Neural progenitor cell (in vitro differentiated cells): ENCODE measurements at regions not wholly inside any gene's neighbourhood (a gene's known extent, or its start where the extent isn't known, plus 50 kb on each side); places are given as distances from the start of the nearest gene placed in this dataset.

Source experiments
- DNase-seq: peaks from one replicate; pipeline ENCODE4 v3.0.0-alpha.2; 2016; ENCODE audit warnings: low spot score
- H2AFZ ChIP-seq: fragments of 200-600 bp; sonication (generic); replicated peaks from 2 replicates; pipeline ENCODE4 v1.6.1; 2016; ENCODE audit warnings: antibody characterized with exemption
- H3F3A ChIP-seq: fragments of 200-600 bp; sonication (generic); 2 replicates; pipeline ENCODE4 v1.6.1; 2016; ENCODE audit warnings: antibody characterized with exemption, low read depth
- H3K27ac ChIP-seq: fragments of 200-600 bp; sonication (generic); 2 replicates; pipeline ENCODE4 v1.5.1; 2016; ENCODE audit warnings: mild to moderate bottlenecking
- H3K27me3 ChIP-seq: fragments of 200-600 bp; sonication (generic); 2 replicates; pipeline ENCODE4 v1.6.1; 2016; ENCODE audit warnings: mild to moderate bottlenecking, moderate library complexity
- H3K36me3 ChIP-seq: fragments of 200-600 bp; sonication (generic); 2 replicates; pipeline ENCODE4 v1.5.1; 2016
- H3K4me1 ChIP-seq: fragments of 200-600 bp; sonication (generic); 2 replicates; pipeline ENCODE4 v1.6.1; 2016; ENCODE audit warnings: mixed run types
- H3K4me2 ChIP-seq: fragments of 200-600 bp; sonication (generic); 2 replicates; pipeline ENCODE4 v1.6.1; 2016
- H3K4me3 ChIP-seq: fragments of 200-600 bp; sonication (generic); 2 replicates; pipeline ENCODE4 v1.5.1; 2016
- H3K79me2 ChIP-seq: fragments of 200-600 bp; sonication (generic); 2 replicates; pipeline ENCODE4 v1.6.1; 2016; ENCODE audit warnings: low read depth
- H3K9ac ChIP-seq: fragments of 200-600 bp; sonication (generic); 2 replicates; pipeline ENCODE4 v1.6.1; 2016
- H3K9me3 ChIP-seq: fragments of 200-600 bp; sonication (generic); 2 replicates; pipeline ENCODE4 v1.5.1; 2016; ENCODE audit warnings: low read depth
- H4K20me1 ChIP-seq: fragments of 200-600 bp; sonication (generic); 2 replicates; pipeline ENCODE4 v1.6.1; 2016; ENCODE audit warnings: low read depth
- H3K27ac Mint-ChIP-seq: 3 replicates; pipeline ENCODE4 v1.8.0; 2021; ENCODE audit warnings: mixed read lengths
- H3K27me3 Mint-ChIP-seq: 2 replicates; pipeline ENCODE4 v1.8.0; 2022; ENCODE audit warnings: low read depth, mild to moderate bottlenecking, inconsistent platforms, moderate library complexity, mixed read lengths; ENCODE audit not compliant: insufficient read depth
- H3K36me3 Mint-ChIP-seq: 3 replicates; pipeline ENCODE4 v1.8.0; 2021; ENCODE audit warnings: mixed read lengths
- H3K4me1 Mint-ChIP-seq: 3 replicates; pipeline ENCODE4 v1.8.0; 2021; ENCODE audit warnings: mixed read lengths
- H3K4me3 Mint-ChIP-seq: 3 replicates; pipeline ENCODE4 v1.8.0; 2021; ENCODE audit warnings: mild to moderate bottlenecking, moderate library complexity, mixed read lengths
- H3K9me3 Mint-ChIP-seq: 3 replicates; pipeline ENCODE4 v1.8.0; 2020; ENCODE audit warnings: mixed read lengths
- EZH2 ChIP-seq: fragments of 200-600 bp; sonication (generic); IDR thresholded peaks from 2 replicates; pipeline ENCODE4 v1.6.1; 2017; ENCODE audit warnings: antibody characterized with exemption, mild to moderate bottlenecking, moderate library complexity
- EZH2phosphoT487 ChIP-seq: fragments of 200-600 bp; sonication (generic); IDR thresholded peaks from 2 replicates; pipeline ENCODE4 v1.6.1; 2017; ENCODE audit warnings: antibody characterized with exemption
- TF ChIP-seq, protein P1 (sequence below): fragments of 200-600 bp; sonication (generic); IDR thresholded peaks from 2 replicates; pipeline ENCODE4 v1.5.1; 2017; ENCODE audit warnings: antibody characterized with exemption, mild to moderate bottlenecking

DNA sequence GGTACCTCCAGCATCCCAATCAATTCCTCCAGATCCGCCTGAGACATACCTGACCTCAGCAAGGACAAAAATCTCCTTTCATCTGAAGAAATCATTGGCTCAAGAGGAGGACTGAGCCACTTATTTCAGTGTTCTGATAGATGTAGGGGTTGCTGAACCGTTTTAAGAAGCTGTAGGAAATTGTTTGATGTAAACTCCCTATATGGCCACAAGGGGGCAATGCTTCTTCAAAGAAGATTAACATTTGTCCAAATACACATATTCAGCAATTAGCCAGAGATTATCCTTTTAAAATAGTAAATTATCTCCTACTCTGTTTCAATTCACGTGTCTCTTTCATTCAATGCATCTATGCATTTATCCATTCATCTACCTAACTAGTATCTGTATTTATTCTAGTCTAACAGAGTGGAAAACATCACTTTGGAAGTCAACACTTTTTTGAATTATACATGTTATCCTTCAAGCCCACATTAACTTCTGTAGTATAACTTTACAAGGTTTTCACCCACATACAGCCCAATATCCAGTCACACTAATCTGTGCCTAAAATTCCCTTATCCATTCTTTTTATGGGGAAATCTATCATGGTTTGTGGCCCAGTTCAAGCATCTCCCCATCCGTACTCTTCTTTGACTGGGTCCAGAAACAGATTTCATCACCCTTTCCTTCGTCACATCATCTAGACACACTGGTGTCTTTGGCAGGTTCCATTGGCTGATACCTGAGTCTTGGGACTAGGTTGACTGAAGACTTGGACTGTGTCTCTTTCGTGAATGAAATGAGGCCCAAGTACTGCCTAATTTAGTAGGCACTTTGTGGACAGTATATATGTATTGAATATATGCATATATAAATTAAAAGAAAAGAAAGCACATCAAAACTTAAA lies 411.0 kb upstream of the OR4E1 start:
- Histone ChIP-seq H3K27me3 (no peaks in the 10 kb centered on the region), H4K20me1 (no peaks in the 10 kb centered on the region), H2AFZ (peak overlapping the region; percentile 40), H3K27ac (no peak overlapping the region), H3K4me1 (no peaks in the 10 kb centered on the region), H3K4me2 (no peak overlapping the region), H3F3A (no peaks in the 10 kb centered on the region), H3K9me3 (no peaks in the 10 kb centered on the region), H3K9ac (no peak overlapping the region), H3K79me2 (no peaks in the 10 kb centered on the region), H3K36me3 (no peaks in the 10 kb centered on the region), H3K4me3 (no peak overlapping the region)
- H3K27ac Mint-ChIP-seq, result peak overlapping the region; percentile 38
- no peaks in the 10 kb centered on the region for H3K4me1 Mint-ChIP-seq
- no peaks in the 10 kb centered on the region for H3K9me3 Mint-ChIP-seq
- H3K27me3 Mint-ChIP-seq, result no peaks in the 10 kb centered on the region
- TF ChIP-seq EZH2 (no peak), EZH2phosphoT487 (no peak)
- TF ChIP-seq, protein P1, sequence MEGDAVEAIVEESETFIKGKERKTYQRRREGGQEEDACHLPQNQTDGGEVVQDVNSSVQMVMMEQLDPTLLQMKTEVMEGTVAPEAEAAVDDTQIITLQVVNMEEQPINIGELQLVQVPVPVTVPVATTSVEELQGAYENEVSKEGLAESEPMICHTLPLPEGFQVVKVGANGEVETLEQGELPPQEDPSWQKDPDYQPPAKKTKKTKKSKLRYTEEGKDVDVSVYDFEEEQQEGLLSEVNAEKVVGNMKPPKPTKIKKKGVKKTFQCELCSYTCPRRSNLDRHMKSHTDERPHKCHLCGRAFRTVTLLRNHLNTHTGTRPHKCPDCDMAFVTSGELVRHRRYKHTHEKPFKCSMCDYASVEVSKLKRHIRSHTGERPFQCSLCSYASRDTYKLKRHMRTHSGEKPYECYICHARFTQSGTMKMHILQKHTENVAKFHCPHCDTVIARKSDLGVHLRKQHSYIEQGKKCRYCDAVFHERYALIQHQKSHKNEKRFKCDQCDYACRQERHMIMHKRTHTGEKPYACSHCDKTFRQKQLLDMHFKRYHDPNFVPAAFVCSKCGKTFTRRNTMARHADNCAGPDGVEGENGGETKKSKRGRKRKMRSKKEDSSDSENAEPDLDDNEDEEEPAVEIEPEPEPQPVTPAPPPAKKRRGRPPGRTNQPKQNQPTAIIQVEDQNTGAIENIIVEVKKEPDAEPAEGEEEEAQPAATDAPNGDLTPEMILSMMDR, result peak; percentile 79
- no peak overlapping the region for H3K4me3 Mint-ChIP-seq
- peak; percentile 71 for DNase-seq
- no peaks in the 10 kb centered on the region for H3K36me3 Mint-ChIP-seq

- Mint-ChIP-seq H3K4me3 (no peak overlapping the region), H3K4me1 (no peaks in the 10 kb centered on the region), H3K36me3 (no peaks in the 10 kb centered on the region), H3K27ac (no peak overlapping the region), H3K27me3 (no peaks in the 10 kb centered on the region), H3K9me3 (no peaks in the 10 kb centered on the region)
- Histone ChIP-seq H3K4me3 (no peak overlapping the region), H3K27me3 (no peaks in the 10 kb centered on the region), H3K4me1 (no peaks in the 10 kb centered on the region), H3K36me3 (no peaks in the 10 kb centered on the region), H2AFZ (no peak overlapping the region), H3K27ac (no peak overlapping the region), H3K4me2 (no peak overlapping the region), H3K9me3 (no peaks in the 10 kb centered on the region), H4K20me1 (no peaks in the 10 kb centered on the region), H3F3A (no peaks in the 10 kb centered on the region), H3K9ac (no peak overlapping the region), H3K79me2 (no peaks in the 10 kb centered on the region)
- TF ChIP-seq, protein P1, result no peak
- TF ChIP-seq EZH2 (no peak), EZH2phosphoT487 (no peak)
- no peak for DNase-seq
Observed at GRCh38 chr14:22081337-22081736, 407.7 kb upstream of the OR4E1 start.

DNA sequence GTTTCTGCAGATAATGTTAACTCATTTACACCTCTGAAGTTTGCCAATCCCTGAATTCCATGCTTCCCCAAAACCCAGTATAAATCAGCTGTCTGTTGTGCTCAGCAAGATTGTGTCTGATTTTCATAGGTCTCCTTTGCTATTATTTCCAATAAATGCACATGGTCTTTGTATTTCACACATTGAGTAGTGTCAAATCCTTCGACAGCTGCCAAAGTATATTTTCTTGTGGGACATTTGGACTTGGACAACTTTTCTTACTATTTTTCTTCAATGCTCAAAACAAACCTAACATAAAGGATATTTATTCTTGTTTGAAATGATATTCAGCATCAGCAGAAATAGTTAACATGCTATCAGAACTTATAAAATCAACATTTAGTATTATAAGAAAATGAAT lies 406.1 kb upstream of the OR4E1 start:
- Histone ChIP-seq H3K36me3 (no peaks in the 10 kb centered on the region), H3K4me3 (no peak overlapping the region), H2AFZ (no peak overlapping the region), H3K27ac (no peak overlapping the region), H3K9me3 (no peaks in the 10 kb centered on the region), H3F3A (no peaks in the 10 kb centered on the region), H4K20me1 (no peaks in the 10 kb centered on the region), H3K79me2 (no peaks in the 10 kb centered on the region), H3K4me1 (no peaks in the 10 kb centered on the region), H3K9ac (no peak overlapping the region), H3K4me2 (no peak overlapping the region), H3K27me3 (no peaks in the 10 kb centered on the region)
- DNase-seq, result no peak
- H3K4me1 Mint-ChIP-seq, result no peaks in the 10 kb centered on the region
- H3K4me3 Mint-ChIP-seq, result no peak overlapping the region
- H3K9me3 Mint-ChIP-seq, result no peaks in the 10 kb centered on the region
- TF ChIP-seq, protein P1, result no peak
- TF ChIP-seq EZH2, result no peak
- TF ChIP-seq EZH2phosphoT487, result no peak
- H3K36me3 Mint-ChIP-seq, result no peaks in the 10 kb centered on the region
- H3K27ac Mint-ChIP-seq, result no peak overlapping the region
- no peaks in the 10 kb centered on the region for H3K27me3 Mint-ChIP-seq
